ENCODE measurements at regions not wholly inside any gene's neighbourhood (a gene's known extent, or its start where the extent isn't known, plus 50 kb on each side); places are given as distances from the start of the nearest gene placed in this dataset.

GRCh38 chr10:14468023-14468441, 137.3 kb upstream of the FRMD4A start:
- ChIA-PET POLR2A (no interaction called here), CTCF (interaction anchor here (0.6 kb wide), 1 partner anchor 240 kb away, joined by 3 read pairs; no protein-coding TSS in a partner anchor)
- TF ChIP-seq ZFP37 (tag by site-specific recombination; IDR thresholded peaks at IDR 0.05) (no peak), SP7 (tag by site-specific recombination; IDR thresholded peaks at IDR 0.05) (peak; percentile 99), ZNF221 (tag by site-specific recombination; IDR thresholded peaks at IDR 0.05; ENCODE audit: borderline replicate concordance) (no peak), TRIM28 (IDR thresholded peaks at IDR 0.05; ENCODE audit: borderline replicate concordance, low read length) (0 out of 2 replicates have a peak, but pooled peaks have one; percentile 37), MEIS1 (CRISPR knock-in tag; IDR thresholded peaks at IDR 0.05; ENCODE audit: borderline replicate concordance) (no peak)
- TF ChIP-seq, protein P1, sequence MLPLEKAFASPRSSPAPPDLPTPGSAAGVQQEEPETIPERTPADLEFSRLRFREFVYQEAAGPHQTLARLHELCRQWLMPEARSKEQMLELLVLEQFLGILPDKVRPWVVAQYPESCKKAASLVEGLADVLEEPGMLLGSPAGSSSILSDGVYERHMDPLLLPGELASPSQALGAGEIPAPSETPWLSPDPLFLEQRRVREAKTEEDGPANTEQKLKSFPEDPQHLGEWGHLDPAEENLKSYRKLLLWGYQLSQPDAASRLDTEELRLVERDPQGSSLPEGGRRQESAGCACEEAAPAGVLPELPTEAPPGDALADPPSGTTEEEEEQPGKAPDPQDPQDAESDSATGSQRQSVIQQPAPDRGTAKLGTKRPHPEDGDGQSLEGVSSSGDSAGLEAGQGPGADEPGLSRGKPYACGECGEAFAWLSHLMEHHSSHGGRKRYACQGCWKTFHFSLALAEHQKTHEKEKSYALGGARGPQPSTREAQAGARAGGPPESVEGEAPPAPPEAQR (tag by site-specific recombination; IDR thresholded peaks at IDR 0.05): no peak
- Histone ChIP-seq H3K4me1 (ENCODE audit: control insufficient read depth, insufficient read depth, low read length) (no peaks in the 10 kb centered on the region), H3K27ac (ENCODE audit: extremely low read depth, low read depth, low read length) (no peak overlapping the region), H3K9me3 (ENCODE audit: control insufficient read depth, insufficient read depth, low read depth, low read length) (no peaks in the 10 kb centered on the region), H3K4me3 (ENCODE audit: low read depth, low read length) (no peak overlapping the region), H3K36me3 (ENCODE audit: control insufficient read depth in 2 of 2, insufficient read depth in 1 of 2, low read length in 2 of 2) (no peaks in the 10 kb centered on the region)

- H3K27ac ChIP-seq (ENCODE audit: extremely low read depth, low read depth, low read length): no peak overlapping the region
- no peaks in the 10 kb centered on the region for H3K36me3 ChIP-seq (ENCODE audit: control insufficient read depth in 2 of 2, insufficient read depth in 1 of 2, low read length in 2 of 2)
- H3K9me3 ChIP-seq (ENCODE audit: control insufficient read depth, insufficient read depth, low read depth, low read length): no peaks in the 10 kb centered on the region
- POLR2A ChIA-PET: no interaction called here
- no peak overlapping the region for H3K4me3 ChIP-seq (ENCODE audit: low read depth, low read length)
- H3K4me1 ChIP-seq (ENCODE audit: control insufficient read depth, insufficient read depth, low read length): no peaks in the 10 kb centered on the region
- TF ChIP-seq, protein P1 (tag by site-specific recombination; IDR thresholded peaks at IDR 0.05): no peak
- no peak for TF ChIP-seq ZNF670 (tag by site-specific recombination; IDR thresholded peaks at IDR 0.05; ENCODE audit: low read depth)
- no peak for TF ChIP-seq ZNF148 (tag by site-specific recombination; IDR thresholded peaks at IDR 0.05; ENCODE audit: borderline replicate concordance)
- TF ChIP-seq ZFP37 (tag by site-specific recombination; IDR thresholded peaks at IDR 0.05): no peak
- no peak for TF ChIP-seq ZNF24 (tag by site-specific recombination; IDR thresholded peaks at IDR 0.05)
- TF ChIP-seq BCL11B (tag by site-specific recombination; IDR thresholded peaks at IDR 0.05; ENCODE audit: low read depth): no peak
- TF ChIP-seq ZNF658 (tag by site-specific recombination; IDR thresholded peaks at IDR 0.05): no peak
- no peak for TF ChIP-seq ZNF23 (tag by site-specific recombination; IDR thresholded peaks at IDR 0.05; ENCODE audit: borderline replicate concordance)
- TF ChIP-seq TRIM28 (IDR thresholded peaks at IDR 0.05; ENCODE audit: borderline replicate concordance, low read length): no peak
- TF ChIP-seq ZNF302 (tag by site-specific recombination; IDR thresholded peaks at IDR 0.05; ENCODE audit: low read depth): no peak
- CTCF ChIA-PET: interaction anchor here (0.7 kb wide), 1 partner anchor 33 kb away, joined by 11 read pairs; no protein-coding TSS in a partner anchor
Measured at GRCh38 chr10:14466257-14466656, 135.5 kb upstream of the FRMD4A start.

GRCh38 chr10:14460447-14460846, 129.7 kb upstream of the FRMD4A start:
- ChIA-PET POLR2A (no interaction called here), CTCF (no interaction called here)
- H3K4me1 ChIP-seq (ENCODE audit: control insufficient read depth, insufficient read depth, low read length): no peaks in the 10 kb centered on the region
- no peaks in the 10 kb centered on the region for H3K9me3 ChIP-seq (ENCODE audit: control insufficient read depth, insufficient read depth, low read depth, low read length)
- H3K4me3 ChIP-seq (ENCODE audit: low read depth, low read length): no peak overlapping the region
- H3K27ac ChIP-seq (ENCODE audit: extremely low read depth, low read depth, low read length): no peak overlapping the region
- TF ChIP-seq ZNF148 (tag by site-specific recombination; IDR thresholded peaks at IDR 0.05; ENCODE audit: borderline replicate concordance) (no peak), ZNF626 (tag by site-specific recombination; IDR thresholded peaks at IDR 0.05) (no peak), PRDM4 (tag by site-specific recombination; IDR thresholded peaks at IDR 0.05) (no peak), ZNF548 (tag by site-specific recombination; IDR thresholded peaks at IDR 0.05) (no peak), ZNF248 (tag by site-specific recombination; IDR thresholded peaks at IDR 0.05) (no peak), ZNF146 (tag by site-specific recombination; IDR thresholded peaks at IDR 0.05) (no peak)
- TF ChIP-seq, protein P2, sequence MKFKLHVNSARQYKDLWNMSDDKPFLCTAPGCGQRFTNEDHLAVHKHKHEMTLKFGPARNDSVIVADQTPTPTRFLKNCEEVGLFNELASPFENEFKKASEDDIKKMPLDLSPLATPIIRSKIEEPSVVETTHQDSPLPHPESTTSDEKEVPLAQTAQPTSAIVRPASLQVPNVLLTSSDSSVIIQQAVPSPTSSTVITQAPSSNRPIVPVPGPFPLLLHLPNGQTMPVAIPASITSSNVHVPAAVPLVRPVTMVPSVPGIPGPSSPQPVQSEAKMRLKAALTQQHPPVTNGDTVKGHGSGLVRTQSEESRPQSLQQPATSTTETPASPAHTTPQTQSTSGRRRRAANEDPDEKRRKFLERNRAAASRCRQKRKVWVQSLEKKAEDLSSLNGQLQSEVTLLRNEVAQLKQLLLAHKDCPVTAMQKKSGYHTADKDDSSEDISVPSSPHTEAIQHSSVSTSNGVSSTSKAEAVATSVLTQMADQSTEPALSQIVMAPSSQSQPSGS (tag by site-specific recombination; IDR thresholded peaks at IDR 0.05; ENCODE audit: low read depth): peak; percentile 78
- H3K36me3 ChIP-seq (ENCODE audit: control insufficient read depth in 2 of 2, insufficient read depth in 1 of 2, low read length in 2 of 2): no peaks in the 10 kb centered on the region
